HepG2 (cell line): ENCODE measurements at regions not wholly inside any gene's neighbourhood (a gene's known extent, or its start where the extent isn't known, plus 50 kb on each side); places are given as distances from the start of the nearest gene placed in this dataset.

Experiments
- BRCA1 ChIP-seq: sonication (generic); formaldehyde crosslinking; IDR thresholded peaks from 2 replicates; pipeline ENCODE4 v1.4.0; 2020; ENCODE audit warnings: missing genetic modification reagents
- CREB1 ChIP-seq, 2 experiments: fragments of 450-650 bp in 1 of 2; IDR thresholded peaks; 2 replicates each; pipeline ENCODE4 v1.6.1; 2016 to 2017; ENCODE audit warnings: control low read depth in 1 of 2, mild to moderate bottlenecking in 1 of 2, missing compliant biosample characterization in 1 of 2, missing genetic modification characterization in 1 of 2
- ETV5 ChIP-seq: IDR thresholded peaks from 2 replicates; pipeline ENCODE4 v1.6.1; 2018; ENCODE audit warnings: missing biosample characterization, missing genetic modification reagents, inconsistent platforms, borderline replicate concordance
- MXI1 ChIP-seq: IDR thresholded peaks from 3 replicates; pipeline ENCODE4 v1.6.1; 2012; ENCODE audit warnings: low read depth, low read length, inconsistent platforms, borderline replicate concordance
- MYC ChIP-seq: sonication (generic); formaldehyde crosslinking; IDR thresholded peaks from 2 replicates; pipeline ENCODE4 v1.9.0; 2021; ENCODE audit warnings: missing genetic modification reagents, borderline replicate concordance
- POLR2AphosphoS5 ChIP-seq: IDR thresholded peaks from 2 replicates; pipeline ENCODE4 v1.6.1; 2012; ENCODE audit warnings: low read depth, low read length
- TAF15 ChIP-seq: fragments of 200-400 bp; formaldehyde crosslinking; IDR thresholded peaks from one replicate; pipeline ENCODE4 v1.6.1; 2018; ENCODE audit warnings: mild to moderate bottlenecking, low read depth, low read length; ENCODE audit not compliant: poor library complexity, severe bottlenecking
- ZNF224 ChIP-seq: sonication (generic); formaldehyde crosslinking; IDR thresholded peaks from 2 replicates; pipeline ENCODE4 v1.5.0; 2020; ENCODE audit warnings: mild to moderate bottlenecking, missing genetic modification reagents
- ZNF234 ChIP-seq: sonication (generic); formaldehyde crosslinking; conservative IDR thresholded peaks from 2 replicates; pipeline ENCODE4 v1.5.1; 2020; ENCODE audit warnings: mild to moderate bottlenecking, missing genetic modification reagents
- ZNF264 ChIP-seq: sonication (generic); formaldehyde crosslinking; IDR thresholded peaks from 2 replicates; pipeline ENCODE4 v1.4.0; 2020; ENCODE audit warnings: missing genetic modification reagents
- TF ChIP-seq, protein P1 (sequence below): IDR thresholded peaks from 2 replicates; pipeline ENCODE4 v1.6.1; 2016; ENCODE audit warnings: low read depth, borderline replicate concordance
- TF ChIP-seq, protein P2 (sequence below): sonication (generic); formaldehyde crosslinking; IDR thresholded peaks from 2 replicates; pipeline ENCODE4 v1.5.0; 2020; ENCODE audit warnings: mild to moderate bottlenecking, missing genetic modification reagents, moderate library complexity

DNA sequence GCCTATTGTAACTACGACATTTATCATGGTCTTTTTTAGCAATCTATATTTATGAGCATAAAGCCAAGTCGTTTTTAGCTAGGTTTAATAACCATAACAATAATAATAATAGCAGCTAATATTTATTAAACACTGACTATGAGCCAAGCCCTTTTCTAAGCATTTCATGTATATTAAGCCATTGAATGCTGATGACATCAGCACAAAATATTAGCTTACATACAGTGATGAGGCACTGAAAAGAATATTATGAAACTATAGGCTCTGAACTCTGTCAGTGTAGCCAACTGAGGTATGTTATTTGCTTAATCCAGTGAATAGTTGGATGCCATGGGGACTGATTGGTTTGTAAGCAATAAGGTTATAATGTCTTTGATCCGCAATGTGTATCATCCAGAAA lies 235.2 kb downstream of the NDFIP2 start:
- TF ChIP-seq BRCA1 (CRISPR knock-in tag) (no peak), POLR2AphosphoS5 (no peak), ZNF224 (no peak), MXI1 (no peak), MYC (CRISPR knock-in tag) (no peak), ETV5 (no peak), ZNF264 (CRISPR knock-in tag) (no peak), CREB1 (IDR thresholded peaks at IDR 0.05) (no peak), CREB1 (CRISPR knock-in tag; IDR thresholded peaks at IDR 0.05) (no peak), TAF15 (no peak), ZNF234 (no peak)
- TF ChIP-seq, protein P1, sequence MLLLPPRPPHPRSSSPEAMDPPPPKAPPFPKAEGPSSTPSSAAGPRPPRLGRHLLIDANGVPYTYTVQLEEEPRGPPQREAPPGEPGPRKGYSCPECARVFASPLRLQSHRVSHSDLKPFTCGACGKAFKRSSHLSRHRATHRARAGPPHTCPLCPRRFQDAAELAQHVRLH (CRISPR knock-in tag), result no peak
- TF ChIP-seq, protein P2, sequence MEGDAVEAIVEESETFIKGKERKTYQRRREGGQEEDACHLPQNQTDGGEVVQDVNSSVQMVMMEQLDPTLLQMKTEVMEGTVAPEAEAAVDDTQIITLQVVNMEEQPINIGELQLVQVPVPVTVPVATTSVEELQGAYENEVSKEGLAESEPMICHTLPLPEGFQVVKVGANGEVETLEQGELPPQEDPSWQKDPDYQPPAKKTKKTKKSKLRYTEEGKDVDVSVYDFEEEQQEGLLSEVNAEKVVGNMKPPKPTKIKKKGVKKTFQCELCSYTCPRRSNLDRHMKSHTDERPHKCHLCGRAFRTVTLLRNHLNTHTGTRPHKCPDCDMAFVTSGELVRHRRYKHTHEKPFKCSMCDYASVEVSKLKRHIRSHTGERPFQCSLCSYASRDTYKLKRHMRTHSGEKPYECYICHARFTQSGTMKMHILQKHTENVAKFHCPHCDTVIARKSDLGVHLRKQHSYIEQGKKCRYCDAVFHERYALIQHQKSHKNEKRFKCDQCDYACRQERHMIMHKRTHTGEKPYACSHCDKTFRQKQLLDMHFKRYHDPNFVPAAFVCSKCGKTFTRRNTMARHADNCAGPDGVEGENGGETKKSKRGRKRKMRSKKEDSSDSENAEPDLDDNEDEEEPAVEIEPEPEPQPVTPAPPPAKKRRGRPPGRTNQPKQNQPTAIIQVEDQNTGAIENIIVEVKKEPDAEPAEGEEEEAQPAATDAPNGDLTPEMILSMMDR (CRISPR knock-in tag), result no peak
